ENCODE measurements at regions not wholly inside any gene's neighbourhood (a gene's known extent, or its start where the extent isn't known, plus 50 kb on each side); places are given as distances from the start of the nearest gene placed in this dataset.
"Not testable (repeated sequence)": the region's sequence is repeated elsewhere in the genome, so short reads cannot be mapped to it uniquely, and the experiment has no call there.

- TF ChIP-seq CTCF (IDR thresholded peaks at IDR 0.05) = no peak
- H3K4me3 ChIP-seq (ENCODE audit: low read length) = no peak overlapping the region
- Mint-ChIP-seq H3K27me3 (ENCODE audit: low read depth in 2 of 2) (no peaks in the 10 kb centered on the region), H3K36me3 (peaks cover 4% of the 10 kb centered on the region), H3K9me3 (peaks cover 15% of the 10 kb centered on the region in 2 donors), H3K4me3 (no peak overlapping the region), H3K27ac (no peak overlapping the region), H3K4me1 (no peaks in the 10 kb centered on the region)
- DNase-seq (no peak), ATAC-seq (no peak)
- peaks cover 5% of the 10 kb centered on the region for H3K9me3 ChIP-seq (ENCODE audit: control insufficient read depth, insufficient read depth, low read length)
- no peaks in the 10 kb centered on the region for H3K4me1 ChIP-seq (ENCODE audit: control insufficient read depth, insufficient read depth, low read length)
- intact Hi-C loops (cut with micrococcal nuclease) = no loop called here
- no peaks in the 10 kb centered on the region for H3K36me3 ChIP-seq (ENCODE audit: control insufficient read depth, insufficient read depth, low read length)
- H3K27ac ChIP-seq (ENCODE audit: low read length) = no peak overlapping the region
- WGBS (ENCODE audit: insufficient coverage) = 100% methylated on average over 1 of the region's 3 CpGs
- H3K27me3 ChIP-seq (ENCODE audit: control insufficient read depth, insufficient read depth, low read length) = no peaks in the 10 kb centered on the region
Measured at GRCh38 chr5:85614489-85614888, 1003.3 kb upstream of the COX7C start.

DNA sequence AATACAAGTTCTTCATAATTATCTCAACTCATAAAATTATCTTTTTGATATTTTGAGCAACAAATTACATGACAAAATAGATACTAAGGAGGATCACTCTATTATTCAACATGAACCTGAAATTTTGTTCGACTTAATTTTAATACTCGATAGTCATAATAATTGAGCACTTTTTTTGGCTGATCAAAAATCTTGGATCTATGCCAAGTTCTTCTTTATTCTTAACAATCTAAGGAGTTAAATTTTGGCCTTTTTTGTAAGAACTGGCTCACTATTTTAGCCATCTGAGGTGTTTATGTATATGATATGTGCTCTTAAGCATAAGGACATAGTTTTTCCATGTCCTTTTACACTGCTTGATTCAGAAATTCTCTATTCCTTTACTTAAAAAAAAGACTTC lies 996.1 kb upstream of the COX7C start:
- H3K4me3 Mint-ChIP-seq = no peak overlapping the region
- Histone ChIP-seq H3K4me1 (ENCODE audit: control insufficient read depth, insufficient read depth, low read length) (no peaks in the 10 kb centered on the region), H3K27me3 (ENCODE audit: control insufficient read depth, insufficient read depth, low read length) (no peaks in the 10 kb centered on the region), H3K9me3 (ENCODE audit: control insufficient read depth, insufficient read depth, low read length) (peaks cover under 1% of the 10 kb centered on the region), H3K27ac (ENCODE audit: low read length) (no peak overlapping the region), H3K4me3 (ENCODE audit: low read length) (no peak overlapping the region), H3K36me3 (ENCODE audit: control insufficient read depth, insufficient read depth, low read length) (no peaks in the 10 kb centered on the region)
- TF ChIP-seq CTCF (IDR thresholded peaks at IDR 0.05) = no peak
- H3K4me1 Mint-ChIP-seq = no peaks in the 10 kb centered on the region
- no peaks in the 10 kb centered on the region for H3K27me3 Mint-ChIP-seq (ENCODE audit: low read depth in 2 of 2)
- DNase-seq (no peak), ATAC-seq (no peak)
- peaks cover 9% of the 10 kb centered on the region for H3K36me3 Mint-ChIP-seq
- no peak overlapping the region for H3K27ac Mint-ChIP-seq
- H3K9me3 Mint-ChIP-seq = peaks cover 14 to 15% of the 10 kb centered on the region in 2 donors
- no CpG with 5 or more reads among the region's 2 CpGs for WGBS (ENCODE audit: insufficient coverage)
- intact Hi-C loops (cut with micrococcal nuclease) = no loop called here

- Mint-ChIP-seq H3K4me1 (no peaks in the 10 kb centered on the region), H3K27me3 (ENCODE audit: low read depth in 2 of 2) (no peaks in the 10 kb centered on the region), H3K9me3 (peaks cover 2 to 4% of the 10 kb centered on the region in 2 donors), H3K36me3 (no peaks in the 10 kb centered on the region), H3K27ac (no peak overlapping the region), H3K4me3 (no peak overlapping the region)
- TF ChIP-seq CTCF (IDR thresholded peaks at IDR 0.05) = no peak
- Histone ChIP-seq H3K4me1 (ENCODE audit: control insufficient read depth, insufficient read depth, low read length) (no peaks in the 10 kb centered on the region), H3K4me3 (ENCODE audit: low read length) (no peak overlapping the region), H3K9me3 (ENCODE audit: control insufficient read depth, insufficient read depth, low read length) (no peaks in the 10 kb centered on the region), H3K27me3 (ENCODE audit: control insufficient read depth, insufficient read depth, low read length) (no peaks in the 10 kb centered on the region), H3K27ac (ENCODE audit: low read length) (no peak overlapping the region), H3K36me3 (ENCODE audit: control insufficient read depth, insufficient read depth, low read length) (no peaks in the 10 kb centered on the region)
- no peak for ATAC-seq
- intact Hi-C loops (cut with micrococcal nuclease) = no loop called here
- DNase-seq = no peak
Measured at GRCh38 chr5:85628153-85628552, 989.6 kb upstream of the COX7C start.

DNA sequence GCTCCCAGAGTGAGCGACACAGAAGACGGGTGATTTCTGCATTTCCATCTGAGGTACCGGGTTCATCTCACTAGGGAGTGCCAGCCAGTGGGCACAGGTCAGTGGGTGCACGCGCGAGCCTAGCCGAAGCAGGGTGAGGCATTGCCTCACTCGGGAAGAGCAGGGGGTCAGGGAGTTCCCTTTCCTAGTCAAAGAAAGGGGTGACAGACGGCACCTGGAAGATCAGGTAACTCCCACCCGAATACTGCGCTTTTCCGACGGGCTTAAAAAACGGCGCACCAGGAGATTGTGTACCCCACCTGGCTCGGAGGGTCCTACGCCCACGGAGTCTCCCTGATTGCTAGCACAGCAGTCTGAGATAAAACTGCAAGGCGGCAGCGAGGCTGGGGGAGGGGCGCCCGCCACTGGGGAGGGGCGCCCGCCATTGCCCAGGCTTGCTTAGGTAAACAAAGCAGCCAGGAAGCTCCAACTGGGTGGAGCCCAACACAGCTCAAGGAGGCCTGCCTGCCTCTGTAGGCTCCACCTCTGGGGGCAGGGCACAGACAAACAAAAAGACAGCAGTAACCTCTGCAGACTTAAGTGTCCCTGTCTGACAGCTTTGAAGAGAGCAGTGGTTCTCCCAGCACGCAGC lies 979.1 kb upstream of the COX7C start:
- H3K36me3 Mint-ChIP-seq; H3K27me3 ChIP-seq (ENCODE audit: control insufficient read depth, insufficient read depth, low read length); H3K4me3 ChIP-seq (ENCODE audit: low read length); ATAC-seq; H3K4me3 Mint-ChIP-seq; H3K9me3 ChIP-seq (ENCODE audit: control insufficient read depth, insufficient read depth, low read length); DNase-seq; H3K4me1 Mint-ChIP-seq; intact Hi-C loops (cut with micrococcal nuclease); H3K27me3 Mint-ChIP-seq (ENCODE audit: low read depth in 2 of 2); H3K9me3 Mint-ChIP-seq; H3K27ac Mint-ChIP-seq; H3K27ac ChIP-seq (ENCODE audit: low read length); H3K4me1 ChIP-seq (ENCODE audit: control insufficient read depth, insufficient read depth, low read length); H3K36me3 ChIP-seq (ENCODE audit: control insufficient read depth, insufficient read depth, low read length): not testable (repeated sequence)
- 93% methylated on average over 18 of the region's 25 CpGs for WGBS (ENCODE audit: insufficient coverage)

Measured in natural killer cell (primary cell).